ENCODE measurements at regions not wholly inside any gene's neighbourhood (a gene's known extent, or its start where the extent isn't known, plus 50 kb on each side); places are given as distances from the start of the nearest gene placed in this dataset.

DNA sequence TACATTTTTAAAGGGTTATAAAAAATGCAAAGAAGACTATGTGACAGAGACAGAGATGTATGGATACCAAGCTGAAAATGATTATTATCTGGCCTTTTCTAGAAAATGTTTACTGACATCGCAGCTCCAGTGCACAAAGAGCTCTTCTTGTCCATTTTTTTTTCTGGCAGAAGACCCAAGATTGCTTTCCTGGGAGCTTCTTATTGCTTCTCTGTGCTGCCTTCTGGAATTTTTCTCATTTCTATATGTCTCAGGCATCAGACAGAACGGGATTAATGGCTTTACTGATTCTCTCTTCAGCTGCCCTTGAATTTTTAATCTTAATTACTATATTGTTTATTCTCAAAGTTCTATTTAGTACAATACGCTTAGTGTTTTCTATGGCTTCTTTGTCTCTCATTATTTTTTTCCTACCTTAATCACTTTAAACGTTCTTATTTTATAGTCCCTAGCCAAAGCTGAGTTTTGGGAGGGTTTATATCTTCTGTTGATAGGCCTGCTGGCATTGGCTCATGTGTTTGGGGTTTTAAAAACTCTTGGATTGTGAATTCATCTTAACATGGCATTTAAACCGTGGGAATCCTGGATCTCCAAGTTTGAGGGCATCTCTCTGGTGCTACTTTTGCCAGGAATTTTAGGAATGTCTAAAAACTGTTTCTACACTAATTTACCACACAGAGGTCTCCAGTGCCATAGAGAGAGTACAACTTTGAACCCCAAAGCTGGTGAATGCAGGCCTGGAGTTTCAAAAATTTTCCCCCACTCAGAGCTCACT, 138.9 kb upstream of the LNX1 start:
- TF ChIP-seq, protein P1, sequence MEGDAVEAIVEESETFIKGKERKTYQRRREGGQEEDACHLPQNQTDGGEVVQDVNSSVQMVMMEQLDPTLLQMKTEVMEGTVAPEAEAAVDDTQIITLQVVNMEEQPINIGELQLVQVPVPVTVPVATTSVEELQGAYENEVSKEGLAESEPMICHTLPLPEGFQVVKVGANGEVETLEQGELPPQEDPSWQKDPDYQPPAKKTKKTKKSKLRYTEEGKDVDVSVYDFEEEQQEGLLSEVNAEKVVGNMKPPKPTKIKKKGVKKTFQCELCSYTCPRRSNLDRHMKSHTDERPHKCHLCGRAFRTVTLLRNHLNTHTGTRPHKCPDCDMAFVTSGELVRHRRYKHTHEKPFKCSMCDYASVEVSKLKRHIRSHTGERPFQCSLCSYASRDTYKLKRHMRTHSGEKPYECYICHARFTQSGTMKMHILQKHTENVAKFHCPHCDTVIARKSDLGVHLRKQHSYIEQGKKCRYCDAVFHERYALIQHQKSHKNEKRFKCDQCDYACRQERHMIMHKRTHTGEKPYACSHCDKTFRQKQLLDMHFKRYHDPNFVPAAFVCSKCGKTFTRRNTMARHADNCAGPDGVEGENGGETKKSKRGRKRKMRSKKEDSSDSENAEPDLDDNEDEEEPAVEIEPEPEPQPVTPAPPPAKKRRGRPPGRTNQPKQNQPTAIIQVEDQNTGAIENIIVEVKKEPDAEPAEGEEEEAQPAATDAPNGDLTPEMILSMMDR (IDR thresholded peaks at IDR 0.05; ENCODE audit: borderline replicate concordance), result no peak
- Histone ChIP-seq H3K27ac (replicated peaks) (no peak overlapping the region), H3K4me1 (peaks cover 7% of the 10 kb centered on the region), H3K36me3 (no peaks in the 10 kb centered on the region), H3K9me3 (replicated peaks) (no peaks in the 10 kb centered on the region), H3K4me3 (no peak overlapping the region), H3K27me3 (ENCODE audit: low read depth) (peaks cover 5% of the 10 kb centered on the region)
- no peak for DNase-seq
- intact Hi-C loops (cut with micrococcal nuclease), result no loop called here

GRCh38 chr4:53722110-53722509, 130.8 kb upstream of the LNX1 start:
- Histone ChIP-seq H3K9me3 (replicated peaks) (no peaks in the 10 kb centered on the region), H3K36me3 (no peaks in the 10 kb centered on the region), H3K4me3 (no peak overlapping the region), H3K27me3 (ENCODE audit: low read depth) (peaks cover 19% of the 10 kb centered on the region), H3K4me1 (no peaks in the 10 kb centered on the region), H3K27ac (replicated peaks) (no peak overlapping the region)
- TF ChIP-seq, protein P1 (IDR thresholded peaks at IDR 0.05; ENCODE audit: borderline replicate concordance), result no peak
- DNase-seq, result no peak
- intact Hi-C loops (cut with micrococcal nuclease), result no loop called here

GRCh38 chr4:53721263-53721662, 130.0 kb upstream of the LNX1 start:
- Histone ChIP-seq H3K27me3 (ENCODE audit: low read depth) (peaks cover 19% of the 10 kb centered on the region), H3K36me3 (no peaks in the 10 kb centered on the region), H3K9me3 (replicated peaks) (no peaks in the 10 kb centered on the region), H3K27ac (replicated peaks) (no peak overlapping the region), H3K4me1 (no peaks in the 10 kb centered on the region), H3K4me3 (no peak overlapping the region)
- intact Hi-C loops (cut with micrococcal nuclease), result no loop called here
- TF ChIP-seq, protein P1 (IDR thresholded peaks at IDR 0.05; ENCODE audit: borderline replicate concordance), result no peak
- DNase-seq, result no peak

GRCh38 chr4:53720776-53721175, 129.5 kb upstream of the LNX1 start:
- Histone ChIP-seq H3K27ac (replicated peaks) (no peak overlapping the region), H3K4me1 (no peaks in the 10 kb centered on the region), H3K4me3 (no peak overlapping the region), H3K9me3 (replicated peaks) (no peaks in the 10 kb centered on the region), H3K36me3 (no peaks in the 10 kb centered on the region), H3K27me3 (ENCODE audit: low read depth) (peaks cover 19% of the 10 kb centered on the region)
- intact Hi-C loops (cut with micrococcal nuclease), result no loop called here
- DNase-seq, result no peak
- TF ChIP-seq, protein P1 (IDR thresholded peaks at IDR 0.05; ENCODE audit: borderline replicate concordance), result no peak

DNA sequence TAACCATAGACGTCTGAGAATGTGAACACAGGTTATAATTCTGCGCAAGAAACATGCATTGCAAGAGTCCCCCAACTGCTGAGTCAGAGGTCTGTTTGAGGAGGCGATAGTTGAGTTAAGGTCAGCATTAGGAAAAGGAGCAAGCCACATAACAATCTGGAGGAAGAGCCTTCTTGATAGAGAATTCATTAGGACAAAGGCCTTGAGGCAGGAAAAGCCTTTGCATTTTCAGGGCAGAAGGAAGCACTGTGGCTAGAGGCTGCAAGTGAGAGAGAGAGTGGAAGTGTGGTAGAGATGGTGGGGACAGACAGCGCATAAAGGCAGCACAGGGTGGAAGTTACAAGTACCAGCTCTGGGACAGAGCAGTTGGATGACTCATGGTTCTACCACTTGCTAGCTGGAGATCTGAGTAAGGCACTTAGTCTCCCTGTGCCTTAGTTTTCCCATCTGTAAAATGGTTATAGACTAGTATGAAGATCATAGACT, 125.8 kb upstream of the LNX1 start:
- intact Hi-C loops (cut with micrococcal nuclease), result no loop called here
- Histone ChIP-seq H3K4me1 (no peaks in the 10 kb centered on the region), H3K4me3 (no peak overlapping the region), H3K27me3 (ENCODE audit: low read depth) (peaks cover 14% of the 10 kb centered on the region), H3K36me3 (no peaks in the 10 kb centered on the region), H3K27ac (replicated peaks) (no peak overlapping the region), H3K9me3 (replicated peaks) (no peaks in the 10 kb centered on the region)
- no peak for DNase-seq
- TF ChIP-seq, protein P1 (IDR thresholded peaks at IDR 0.05; ENCODE audit: borderline replicate concordance), result no peak
